K562 (cell line): ENCODE measurements at regions not wholly inside any gene's neighbourhood (a gene's known extent, or its start where the extent isn't known, plus 50 kb on each side); places are given as distances from the start of the nearest gene placed in this dataset.

Experiments
- ATAC-seq: fragments of 200-7000 bp; cut with Tn5 transposase; 3 replicates; pipeline ENCODE4 v1.9.1; 2020; ENCODE audit warnings: moderate library complexity
- BruUV-seq: library from RNA; stranded (reverse); fragments of 400-500 nt; replicated peaks from 2 replicates; lab custom pipeline; 2021; lab: Mats Ljungman, UMichigan
- CTCF ChIA-PET: fragments of 300-600 bp; formaldehyde crosslinking; extraction: SDS; loops from one replicate; lab custom pipeline; 2021; ENCODE audit warnings: low intra/inter-chr PET ratio; lab: Yijun Ruan, JAX
- POLR2A ChIA-PET: fragments of 300-600, 350-650 bp; sonication (Branson Sonifier 250); formaldehyde crosslinking; extraction: SDS; loops from one replicate; lab custom pipeline; 2021; ENCODE audit warnings: antibody characterized with exemption, inconsistent platforms; lab: Yijun Ruan, JAX
- DNase-seq, 4 experiments: peaks; one replicate each; pipeline versions ENCODE4 v3.0.0 to v3.0.0-alpha.2; 2011 to 2018; ENCODE audit warnings: low spot score in 3 of 4, mixed read lengths in 3 of 4; ENCODE audit errors: extremely low read depth in 1 of 4
- FAIRE-seq: peaks from 2 replicates; lab custom pipeline; 2011; peaks lifted over from hg19 to GRCh38; lab: Jason Lieb, UNC
- H2AFZ ChIP-seq: 2 replicates; pipeline ENCODE4 v1.6.0; 2011; ENCODE audit warnings: low read depth, low read length, control low read depth, inconsistent platforms
- H3K27ac ChIP-seq: fragments of 200-600 bp; 3 replicates; pipeline ENCODE4 v1.8.0; 2011; ENCODE audit warnings: low read depth, mild to moderate bottlenecking, control low read depth, inconsistent platforms, low read length, moderate library complexity, mixed read lengths; ENCODE audit errors: extremely low read depth
- H3K27me3 ChIP-seq, 2 experiments: fragments of 300-600 bp in 1 of 2; 2 replicates in 1 of 2; 3 replicates in 1 of 2; pipeline versions ENCODE4 v1.6.0 to v1.8.0; 2011; ENCODE audit warnings: inconsistent platforms in 2 of 2, low read length in 2 of 2, mild to moderate bottlenecking in 1 of 2, mixed read lengths in 1 of 2, moderate library complexity in 1 of 2; ENCODE audit not compliant: control insufficient read depth in 2 of 2, insufficient read depth in 2 of 2
- H3K36me3 ChIP-seq: fragments of 300-600 bp; 3 replicates; pipeline ENCODE4 v1.8.0; 2011; ENCODE audit warnings: mild to moderate bottlenecking, low read length, inconsistent platforms; ENCODE audit not compliant: control insufficient read depth, insufficient read depth
- H3K4me1 ChIP-seq, 2 experiments: fragments of 200-600 bp in 1 of 2; replicated peaks in 1 of 2; 2 replicates in 1 of 2; 3 replicates in 1 of 2; pipeline versions ENCODE4 v1.5.1 to v1.8.0; 2011; ENCODE audit warnings: inconsistent platforms in 2 of 2, low read length in 2 of 2, mild to moderate bottlenecking in 1 of 2, mixed read lengths in 1 of 2, moderate library complexity in 1 of 2; ENCODE audit not compliant: control insufficient read depth in 2 of 2, insufficient read depth in 2 of 2
- H3K4me2 ChIP-seq: 2 replicates; pipeline ENCODE4 v1.6.1; 2011; ENCODE audit warnings: low read length, control low read depth, inconsistent platforms, mixed read lengths; ENCODE audit not compliant: insufficient read depth
- H3K4me3 ChIP-seq: fragments of 200-600 bp; sonication (generic), shearing (Covaris generic); 2 replicates; pipeline ENCODE4 v1.5.1; 2016; ENCODE audit warnings: control low read depth, inconsistent platforms
- H3K79me2 ChIP-seq: fragments of 200-600 bp; 3 replicates; pipeline ENCODE4 v1.8.0; 2011; ENCODE audit warnings: low read length, inconsistent platforms; ENCODE audit not compliant: control insufficient read depth, insufficient read depth
- H3K9ac ChIP-seq, 2 experiments: 2 replicates each; pipeline versions ENCODE4 v1.6.0 to v1.6.1; 2011; ENCODE audit warnings: low read depth in 2 of 2, low read length in 2 of 2, control low read depth in 1 of 2, inconsistent platforms in 1 of 2, mild to moderate bottlenecking in 1 of 2, mixed read lengths in 1 of 2; ENCODE audit not compliant: insufficient read depth in 1 of 2
- H3K9me1 ChIP-seq: one replicate; pipeline ENCODE4 v1.6.0; 2011; ENCODE audit warnings: inconsistent platforms, mild to moderate bottlenecking, low read length, moderate library complexity; ENCODE audit not compliant: control insufficient read depth, insufficient read depth
- H3K9me3 ChIP-seq: replicated peaks from 2 replicates; pipeline ENCODE4 v1.5.1; 2011; ENCODE audit warnings: low read depth, low read length, inconsistent platforms; ENCODE audit not compliant: control insufficient read depth, insufficient read depth
- H4K20me1 ChIP-seq: replicated peaks from 2 replicates; pipeline ENCODE4 v1.6.1; 2011; ENCODE audit warnings: low read length, inconsistent platforms, mixed read lengths; ENCODE audit not compliant: control insufficient read depth, insufficient read depth
- CBX5 ChIP-seq: IDR thresholded peaks from 2 replicates; pipeline ENCODE4 v1.6.1; 2014; ENCODE audit warnings: low read depth, borderline replicate concordance
- FIP1L1 ChIP-seq: fragments of 200-400 bp; formaldehyde crosslinking; IDR thresholded peaks from 2 replicates; pipeline ENCODE4 v1.6.1; 2018; ENCODE audit warnings: mild to moderate bottlenecking, low read depth, low read length; ENCODE audit not compliant: poor library complexity, severe bottlenecking
- RBM25 ChIP-seq: fragments of 200-400 bp; formaldehyde crosslinking; IDR thresholded peaks from 2 replicates; pipeline ENCODE4 v1.6.1; 2018; ENCODE audit warnings: low read length, low read depth, moderate library complexity; ENCODE audit not compliant: severe bottlenecking
- SNIP1 ChIP-seq: fragments of 450-650 bp; IDR thresholded peaks from 2 replicates; pipeline ENCODE4 v1.7.1; 2017; ENCODE audit warnings: low read depth, mild to moderate bottlenecking
- SOX6 ChIP-seq: fragments of 450-650 bp; IDR thresholded peaks from 2 replicates; pipeline ENCODE4 v1.6.1; 2014; ENCODE audit warnings: mild to moderate bottlenecking
- WHSC1 ChIP-seq: IDR thresholded peaks from one replicate; pipeline ENCODE4 v1.6.1; 2012; ENCODE audit warnings: low read length, control low read depth, inconsistent platforms
- ZNF586 ChIP-seq: fragments of 450-650 bp; formaldehyde crosslinking; conservative IDR thresholded peaks from 2 replicates; pipeline ENCODE4 v1.4.0; 2020; ENCODE audit warnings: mild to moderate bottlenecking, moderate library complexity
- WGBS: fragments of 100-300 bp; shearing (Covaris generic); methylation state at CpG from one replicate; pipeline ENCODE4 v1.1.6; 2016; ENCODE audit warnings: low coverage, mixed read lengths; ENCODE audit not compliant: insufficient coverage; ENCODE audit errors: missing lambda C conversion rate; 5-methylcytosine and 5-hydroxymethylcytosine counted together
- in situ Hi-C: fragments of 300-500 bp; cut with MboI; formaldehyde crosslinking; loops from 4 replicates; pipeline ENCODE4 v1.15.0; 2018; ENCODE audit warnings: inconsistent platforms, mixed read lengths
- intact Hi-C: fragments of 100-400 bp; cut with micrococcal nuclease; formaldehyde crosslinking; loops from 2 replicates; pipeline ENCODE4 v1.14.2; 2022
- TF ChIP-seq, protein P1 (sequence below): fragments of 200-800 bp; sonication (Bioruptor generic); IDR thresholded peaks from 2 replicates; pipeline ENCODE4 v1.6.1; 2017; ENCODE audit warnings: missing genetic modification characterization, missing compliant biosample characterization
- TF ChIP-seq, protein P2 (sequence below): sonication (generic); formaldehyde crosslinking; IDR thresholded peaks from 2 replicates; pipeline ENCODE4 v1.4.0; 2020; ENCODE audit warnings: mild to moderate bottlenecking, missing genetic modification reagents

DNA sequence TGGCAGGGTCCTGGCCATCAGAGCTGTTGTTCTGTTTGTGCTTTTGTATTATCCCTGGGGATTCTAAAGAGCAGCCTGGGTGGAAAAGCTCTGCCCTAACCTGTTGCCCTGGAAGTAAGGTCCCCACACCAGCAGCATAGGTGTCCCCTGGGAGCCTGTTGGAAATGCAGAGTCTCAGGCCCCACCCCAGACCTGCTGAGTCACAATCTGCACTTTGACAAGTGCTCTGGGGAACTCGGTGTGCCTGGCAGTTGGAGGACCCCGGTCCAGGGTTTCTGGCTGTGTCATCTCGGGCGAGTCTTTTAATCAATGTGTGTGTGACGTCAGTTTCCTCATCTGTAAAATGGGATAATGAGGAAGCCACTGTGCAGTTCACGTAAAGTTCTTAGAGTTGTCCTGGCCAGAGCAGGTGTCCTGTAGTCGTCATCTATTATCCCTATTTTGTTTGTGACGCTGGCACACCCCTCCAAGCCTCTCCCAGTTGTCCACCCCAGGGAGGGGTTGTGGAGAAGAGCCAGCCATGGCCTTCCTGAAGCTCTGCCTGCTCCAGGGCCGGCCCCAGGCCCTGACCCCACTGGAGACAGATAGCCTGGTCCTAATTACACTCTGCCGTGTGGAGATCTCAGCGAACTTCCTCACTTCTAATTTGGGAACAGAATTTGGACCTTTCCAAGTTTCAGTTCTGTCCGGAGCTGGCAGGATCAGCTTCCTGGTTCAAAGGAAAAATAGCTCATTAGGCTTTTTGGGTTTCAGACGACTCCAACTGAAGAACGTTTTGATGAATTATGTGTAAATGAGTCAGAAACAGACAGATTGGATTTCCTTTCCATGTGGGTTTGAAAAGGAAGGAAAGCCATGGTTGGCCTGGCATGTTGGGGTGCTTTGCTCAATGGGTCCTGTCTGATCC lies 295.7 kb upstream of the FOXF1 start:
- POLR2A ChIA-PET, result interaction anchor here (0.5 to 1.7 kb wide), 3 partner anchors 9 to 321 kb away, joined by 3 to 4 read pairs (median 4); no protein-coding TSS in a partner anchor
- in situ Hi-C loops, result no loop called here

DNA sequence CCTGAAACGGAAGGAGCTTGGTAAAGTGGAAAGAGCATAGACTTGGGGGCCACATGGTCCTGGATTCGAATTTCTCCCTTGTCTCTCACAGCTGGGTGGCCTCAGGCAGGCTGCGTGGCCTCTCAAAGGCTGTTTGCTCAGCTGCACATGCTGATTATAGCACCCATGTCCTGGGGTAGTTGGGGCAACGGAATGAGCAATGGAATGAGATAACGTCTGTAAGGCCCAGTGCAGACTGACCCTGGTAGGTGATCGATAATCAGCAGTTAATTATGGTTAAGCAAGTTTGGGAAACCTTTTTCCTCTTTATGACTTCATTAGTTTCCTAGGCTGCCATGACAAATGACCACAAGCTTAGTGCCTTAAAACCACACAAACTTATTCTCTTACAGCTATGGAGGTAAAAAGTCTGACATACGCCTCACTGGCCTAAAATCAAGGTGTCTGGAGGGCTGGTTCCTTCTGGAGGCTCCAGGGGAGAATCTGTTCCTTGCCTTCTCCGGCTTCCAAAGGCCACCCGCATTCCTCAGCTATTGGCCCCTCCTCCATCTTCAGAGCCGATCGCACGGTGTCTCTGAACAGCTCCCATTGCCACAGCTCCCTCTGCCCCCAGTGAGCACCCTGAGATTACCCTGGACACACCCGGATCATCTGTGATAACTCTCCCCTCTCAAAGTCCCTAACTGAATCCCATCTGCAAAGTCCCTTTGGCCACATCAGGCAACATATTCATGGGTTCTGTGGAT lies 294.9 kb upstream of the FOXF1 start:
- ChIA-PET POLR2A (interaction anchor here (1.7 kb wide), 1 partner anchor 10 kb away, joined by 4 read pairs; no protein-coding TSS in a partner anchor), CTCF (no interaction called here)
- intact Hi-C loops, result no loop called here
- Histone ChIP-seq H3K79me2 (no peaks in the 10 kb centered on the region), H3K36me3 (no peaks in the 10 kb centered on the region), H3K4me3 (no peak overlapping the region), H3K9me1 (no peaks in the 10 kb centered on the region), H3K27ac (no peak overlapping the region), H2AFZ (no peak overlapping the region), H3K4me2 (no peak overlapping the region), H3K4me1 (no peaks in the 10 kb centered on the region; a peak in 1 of 5 replicates), H4K20me1 (peaks cover 6% of the 10 kb centered on the region; the same call in 1 of the 2 replicates), H3K9me3 (no peaks in the 10 kb centered on the region), H3K9ac (no peak overlapping the region), H3K27me3 (peaks cover 9 to 48% of the 10 kb centered on the region in 2 experiments; a peak in 3 of 5 replicates)
- no peak for DNase-seq
- BruUV-seq, result no TSS peak
- 2% methylated on average over 13 of the region's 13 CpGs for WGBS
- ATAC-seq, result no peak
- no peak for FAIRE-seq
- in situ Hi-C loops, result no loop called here
- TF ChIP-seq SNIP1 (no peak), WHSC1 (no peak), ZNF586 (CRISPR knock-in tag) (no peak), SOX6 (no peak)
- TF ChIP-seq, protein P1, sequence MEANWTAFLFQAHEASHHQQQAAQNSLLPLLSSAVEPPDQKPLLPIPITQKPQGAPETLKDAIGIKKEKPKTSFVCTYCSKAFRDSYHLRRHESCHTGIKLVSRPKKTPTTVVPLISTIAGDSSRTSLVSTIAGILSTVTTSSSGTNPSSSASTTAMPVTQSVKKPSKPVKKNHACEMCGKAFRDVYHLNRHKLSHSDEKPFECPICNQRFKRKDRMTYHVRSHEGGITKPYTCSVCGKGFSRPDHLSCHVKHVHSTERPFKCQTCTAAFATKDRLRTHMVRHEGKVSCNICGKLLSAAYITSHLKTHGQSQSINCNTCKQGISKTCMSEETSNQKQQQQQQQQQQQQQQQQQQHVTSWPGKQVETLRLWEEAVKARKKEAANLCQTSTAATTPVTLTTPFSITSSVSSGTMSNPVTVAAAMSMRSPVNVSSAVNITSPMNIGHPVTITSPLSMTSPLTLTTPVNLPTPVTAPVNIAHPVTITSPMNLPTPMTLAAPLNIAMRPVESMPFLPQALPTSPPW (CRISPR knock-in tag), result no peak
- TF ChIP-seq, protein P2, sequence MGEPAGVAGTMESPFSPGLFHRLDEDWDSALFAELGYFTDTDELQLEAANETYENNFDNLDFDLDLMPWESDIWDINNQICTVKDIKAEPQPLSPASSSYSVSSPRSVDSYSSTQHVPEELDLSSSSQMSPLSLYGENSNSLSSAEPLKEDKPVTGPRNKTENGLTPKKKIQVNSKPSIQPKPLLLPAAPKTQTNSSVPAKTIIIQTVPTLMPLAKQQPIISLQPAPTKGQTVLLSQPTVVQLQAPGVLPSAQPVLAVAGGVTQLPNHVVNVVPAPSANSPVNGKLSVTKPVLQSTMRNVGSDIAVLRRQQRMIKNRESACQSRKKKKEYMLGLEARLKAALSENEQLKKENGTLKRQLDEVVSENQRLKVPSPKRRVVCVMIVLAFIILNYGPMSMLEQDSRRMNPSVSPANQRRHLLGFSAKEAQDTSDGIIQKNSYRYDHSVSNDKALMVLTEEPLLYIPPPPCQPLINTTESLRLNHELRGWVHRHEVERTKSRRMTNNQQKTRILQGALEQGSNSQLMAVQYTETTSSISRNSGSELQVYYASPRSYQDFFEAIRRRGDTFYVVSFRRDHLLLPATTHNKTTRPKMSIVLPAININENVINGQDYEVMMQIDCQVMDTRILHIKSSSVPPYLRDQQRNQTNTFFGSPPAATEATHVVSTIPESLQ, result no peak

More for the DNA sequence above, 295.7 kb upstream of the FOXF1 start:
- DNase-seq (no peak), FAIRE-seq (no peak), ATAC-seq (no peak)
- intact Hi-C loops, result no loop called here
- no peaks in the 10 kb centered on the region for H3K79me2 ChIP-seq
- 0% methylated on average over 14 of the region's 14 CpGs for WGBS
- H4K20me1 ChIP-seq, result peaks cover 6% of the 10 kb centered on the region; the same call in 1 of the 2 replicates
- no peaks in the 10 kb centered on the region for H3K9me1 ChIP-seq
- H3K27ac ChIP-seq, result no peak overlapping the region
- CTCF ChIA-PET, result no interaction called here
- H3K9me3 ChIP-seq, result no peaks in the 10 kb centered on the region
- H2AFZ ChIP-seq, result no peak overlapping the region
- no peak overlapping the region for H3K4me3 ChIP-seq
- H3K27me3 ChIP-seq, result peaks cover 6 to 44% of the 10 kb centered on the region in 2 experiments; a peak in 3 of 5 replicates
- no peaks in the 10 kb centered on the region for H3K36me3 ChIP-seq
- no peak overlapping the region for H3K4me2 ChIP-seq
- H3K4me1 ChIP-seq, result no peaks in the 10 kb centered on the region; a peak in 1 of 5 replicates
- TF ChIP-seq CBX5, result no peak
- peak; percentile 73 for TF ChIP-seq RBM25
- TF ChIP-seq FIP1L1, result no peak
- no TSS peak for BruUV-seq
- no peak overlapping the region for H3K9ac ChIP-seq
